ENCODE measurements at regions not wholly inside any gene's neighbourhood (a gene's known extent, or its start where the extent isn't known, plus 50 kb on each side); places are given as distances from the start of the nearest gene placed in this dataset.

- TF ChIP-seq ESRRA (CRISPR knock-in tag; IDR thresholded peaks at IDR 0.05; ENCODE audit: borderline replicate concordance) (no peak), E2F4 (CRISPR knock-in tag; IDR thresholded peaks at IDR 0.05; ENCODE audit: borderline replicate concordance, low read depth) (no peak), ZBTB43 (CRISPR knock-in tag; IDR thresholded peaks at IDR 0.05) (no peak), NR2C2 (CRISPR knock-in tag; IDR thresholded peaks at IDR 0.05) (no peak), ZNF532 (CRISPR knock-in tag; IDR thresholded peaks at IDR 0.05; ENCODE audit: borderline replicate concordance) (no peak), ATF3 (CRISPR knock-in tag; conservative IDR thresholded peaks at IDR 0.05) (no peak), CTCF (IDR thresholded peaks at IDR 0.05) (no peak), ATF6 (CRISPR knock-in tag; IDR thresholded peaks at IDR 0.05) (no peak), GABPB1 (CRISPR knock-in tag; IDR thresholded peaks at IDR 0.05) (no peak), ZSCAN18 (CRISPR knock-in tag; IDR thresholded peaks at IDR 0.05) (no peak), ELF4 (CRISPR knock-in tag; IDR thresholded peaks at IDR 0.05; ENCODE audit: low read depth) (no peak), ZBTB21 (CRISPR knock-in tag; IDR thresholded peaks at IDR 0.05; ENCODE audit: borderline replicate concordance) (no peak), KAT7 (CRISPR knock-in tag; IDR thresholded peaks at IDR 0.05; ENCODE audit: borderline replicate concordance) (no peak)
Measured at GRCh38 chr12:127857661-127858060, 409.3 kb upstream of the TMEM132C start.
